SK-N-SH (cell line): ENCODE measurements at regions not wholly inside any gene's neighbourhood (a gene's known extent, or its start where the extent isn't known, plus 50 kb on each side); places are given as distances from the start of the nearest gene placed in this dataset.

Source experiments
- CTCF ChIA-PET: fragments of 300-600, 350-600 bp; formaldehyde crosslinking; extraction: SDS; loops from one replicate; lab custom pipeline; 2021; lab: Yijun Ruan, JAX
- POLR2A ChIA-PET: fragments of 350-600 bp; sonication (Branson Sonifier 250); formaldehyde crosslinking; extraction: SDS; loops from one replicate; lab custom pipeline; 2020; ENCODE audit warnings: antibody characterized with exemption, inconsistent platforms; lab: Yijun Ruan, JAX
- DNase-seq: peaks from one replicate; pipeline ENCODE4 v3.0.0; 2012
- H2AFZ ChIP-seq: fragments of 200-600 bp; sonication (generic); 2 replicates; pipeline ENCODE4 v1.8.1; 2016; ENCODE audit warnings: antibody characterized with exemption, mild to moderate bottlenecking, low read depth
- H3F3A ChIP-seq: fragments of 200-600 bp; sonication (generic); replicated peaks from 2 replicates; pipeline ENCODE3; 2016; ENCODE audit warnings: antibody characterized with exemption, mild to moderate bottlenecking; ENCODE audit not compliant: insufficient read depth
- H3K27ac ChIP-seq, 2 experiments: fragments of 200-500 bp in 1 of 2; fragments of 200-600 bp in 1 of 2; sonication (Bioruptor generic) in 1 of 2; sonication (generic), shearing (Covaris generic) in 1 of 2; 2 replicates each; pipeline versions ENCODE4 v1.5.1 to v1.6.1; 2014 to 2016; ENCODE audit warnings: low read depth in 2 of 2, inconsistent platforms in 1 of 2, low read length in 1 of 2, mild to moderate bottlenecking in 1 of 2, mixed read lengths in 1 of 2
- H3K27me3 ChIP-seq: fragments of 200-600 bp; sonication (generic), shearing (Covaris generic); 2 replicates; pipeline ENCODE4 v1.6.1; 2016; ENCODE audit warnings: mixed run types; ENCODE audit not compliant: insufficient read depth
- H3K36me3 ChIP-seq, 2 experiments: fragments of 200-500 bp in 1 of 2; fragments of 200-600 bp in 1 of 2; sonication (Bioruptor generic) in 1 of 2; sonication (generic) in 1 of 2; replicated peaks in 1 of 2; 2 replicates each; pipeline versions ENCODE3 to v1.5.1; 2014 to 2016; ENCODE audit warnings: low read length in 1 of 2, mild to moderate bottlenecking in 1 of 2; ENCODE audit not compliant: insufficient read depth in 2 of 2, control insufficient read depth in 1 of 2
- H3K4me1 ChIP-seq, 2 experiments: fragments of 200-500 bp in 1 of 2; fragments of 200-600 bp in 1 of 2; sonication (Bioruptor generic) in 1 of 2; sonication (generic), shearing (Covaris generic) in 1 of 2; 2 replicates each; pipeline versions ENCODE4 v1.5.1 to v1.6.1; 2014 to 2016; ENCODE audit warnings: low read depth in 1 of 2, low read length in 1 of 2, mixed run types in 1 of 2; ENCODE audit not compliant: insufficient read depth in 2 of 2, control insufficient read depth in 1 of 2
- H3K4me2 ChIP-seq: fragments of 200-600 bp; sonication (generic), shearing (Covaris generic); 2 replicates; pipeline ENCODE4 v1.6.1; 2017; ENCODE audit warnings: mixed run types
- H3K4me3 ChIP-seq, 2 experiments: fragments of 200-500 bp in 1 of 2; fragments of 200-600 bp in 1 of 2; sonication (Bioruptor generic) in 1 of 2; sonication (generic), shearing (Covaris generic) in 1 of 2; 2 replicates each; pipeline versions ENCODE4 v1.5.1 to v1.8.1; 2014 to 2016; ENCODE audit warnings: low read depth in 2 of 2, inconsistent platforms in 1 of 2, low read length in 1 of 2, mild to moderate bottlenecking in 1 of 2, mixed read lengths in 1 of 2, moderate library complexity in 1 of 2
- H3K79me2 ChIP-seq: fragments of 200-600 bp; sonication (generic); 2 replicates; pipeline ENCODE4 v1.8.1; 2017; ENCODE audit warnings: mild to moderate bottlenecking; ENCODE audit not compliant: insufficient read depth
- H3K9ac ChIP-seq: fragments of 200-600 bp; sonication (generic); 2 replicates; pipeline ENCODE4 v1.6.1; 2017; ENCODE audit warnings: mixed run types
- H3K9me2 ChIP-seq: fragments of 200-600 bp; sonication (generic); 2 replicates; pipeline ENCODE4 v1.6.1; 2017; ENCODE audit warnings: mixed run types
- H3K9me3 ChIP-seq: fragments of 200-600 bp; sonication (generic); 2 replicates; pipeline ENCODE4 v1.6.1; 2017; ENCODE audit warnings: mixed run types, mild to moderate bottlenecking, moderate library complexity
- H4K20me1 ChIP-seq: fragments of 200-600 bp; sonication (generic); 2 replicates; pipeline ENCODE4 v1.6.1; 2017; ENCODE audit warnings: mild to moderate bottlenecking, mixed run types; ENCODE audit not compliant: insufficient read depth
- CHD2 ChIP-seq: fragments of 150-350 bp; IDR thresholded peaks from 2 replicates; pipeline ENCODE4 v1.6.1; 2018; ENCODE audit warnings: low read length; ENCODE audit not compliant: partially characterized antibody
- ELF1 ChIP-seq: IDR thresholded peaks from 2 replicates; pipeline ENCODE4 v1.4.0; 2012
- EP300 ChIP-seq, 2 experiments: IDR thresholded peaks; 2 replicates each; pipeline versions ENCODE4 v1.4.0 to v1.6.1; 2012; ENCODE audit warnings: borderline replicate concordance in 1 of 2, low read depth in 1 of 2, low read length in 1 of 2
- EZH2phosphoT487 ChIP-seq: fragments of 200-600 bp; sonication (generic); IDR thresholded peaks from 2 replicates; pipeline ENCODE4 v1.6.1; 2017; ENCODE audit warnings: low read depth, mixed run types, mild to moderate bottlenecking, antibody characterized with exemption, moderate library complexity, borderline replicate concordance
- FOSL2 ChIP-seq: IDR thresholded peaks from 2 replicates; pipeline ENCODE4 v1.4.0; 2012; ENCODE audit warnings: low read depth, mild to moderate bottlenecking, moderate library complexity, borderline replicate concordance
- FOXJ3 ChIP-seq: sonication (generic); formaldehyde crosslinking; IDR thresholded peaks from 2 replicates; pipeline ENCODE4 v1.5.1; 2020; ENCODE audit warnings: mild to moderate bottlenecking, missing genetic modification reagents
- GABPA ChIP-seq: IDR thresholded peaks from 2 replicates; pipeline ENCODE4 v1.4.0; 2012; ENCODE audit warnings: low read depth, mild to moderate bottlenecking
- GATA2 ChIP-seq: sonication (generic); formaldehyde crosslinking; IDR thresholded peaks from 2 replicates; pipeline ENCODE4 v1.5.0; 2020; ENCODE audit warnings: mild to moderate bottlenecking, missing genetic modification reagents
- IRF3 ChIP-seq: fragments of 150-350 bp; IDR thresholded peaks from 2 replicates; pipeline ENCODE4 v1.6.1; 2016; ENCODE audit warnings: mild to moderate bottlenecking, low read depth, low read length
- JUND ChIP-seq: IDR thresholded peaks from 2 replicates; pipeline ENCODE4 v1.4.0; 2012
- MXI1 ChIP-seq: IDR thresholded peaks from 2 replicates; pipeline ENCODE4 v1.6.1; 2012; ENCODE audit warnings: mild to moderate bottlenecking, low read depth, low read length, improper control_type of control experiment
- NFIC ChIP-seq: IDR thresholded peaks from 2 replicates; pipeline ENCODE4 v1.4.0; 2012; ENCODE audit warnings: borderline replicate concordance
- NRF1 ChIP-seq: IDR thresholded peaks from 2 replicates; pipeline ENCODE4 v1.6.1; 2012; ENCODE audit warnings: low read depth, mild to moderate bottlenecking, low read length
- PBX3 ChIP-seq: IDR thresholded peaks from 2 replicates; pipeline ENCODE4; 2012
- POLR2AphosphoS5 ChIP-seq: IDR thresholded peaks from 2 replicates; pipeline ENCODE4 v1.6.1; 2012; ENCODE audit warnings: low read depth, low read length
- RFX5 ChIP-seq: IDR thresholded peaks from 2 replicates; pipeline ENCODE4 v1.6.1; 2012; ENCODE audit warnings: mild to moderate bottlenecking, improper control_type of control experiment, low read length
- RXRA ChIP-seq: IDR thresholded peaks from 2 replicates; pipeline ENCODE4 v1.4.0; 2012; ENCODE audit warnings: low read depth, mild to moderate bottlenecking, borderline replicate concordance
- TAF1 ChIP-seq: IDR thresholded peaks from 2 replicates; pipeline ENCODE4 v1.6.1; 2012; ENCODE audit warnings: low read depth, mild to moderate bottlenecking, low read length, moderate library complexity, borderline replicate concordance
- TCF12 ChIP-seq: IDR thresholded peaks from 2 replicates; pipeline ENCODE4 v1.4.0; 2012
- WGBS: methylation state at CpG from one replicate; pipeline ENCODE4 v1.1.6; 2017; ENCODE audit warnings: low lambda C conversion rate; 5-methylcytosine and 5-hydroxymethylcytosine counted together
- TF ChIP-seq, protein P1 (sequence below): IDR thresholded peaks from 2 replicates; pipeline ENCODE4 v1.4.0; 2012; ENCODE audit warnings: low read depth
- TF ChIP-seq, protein P2 (sequence below): IDR thresholded peaks from 2 replicates; pipeline ENCODE4 v1.4.0; 2012; ENCODE audit warnings: low read depth, borderline replicate concordance
- TF ChIP-seq, protein P3 (sequence below): IDR thresholded peaks from 2 replicates; pipeline ENCODE4 v1.4.0; 2012; ENCODE audit warnings: low read depth, borderline replicate concordance

DNA sequence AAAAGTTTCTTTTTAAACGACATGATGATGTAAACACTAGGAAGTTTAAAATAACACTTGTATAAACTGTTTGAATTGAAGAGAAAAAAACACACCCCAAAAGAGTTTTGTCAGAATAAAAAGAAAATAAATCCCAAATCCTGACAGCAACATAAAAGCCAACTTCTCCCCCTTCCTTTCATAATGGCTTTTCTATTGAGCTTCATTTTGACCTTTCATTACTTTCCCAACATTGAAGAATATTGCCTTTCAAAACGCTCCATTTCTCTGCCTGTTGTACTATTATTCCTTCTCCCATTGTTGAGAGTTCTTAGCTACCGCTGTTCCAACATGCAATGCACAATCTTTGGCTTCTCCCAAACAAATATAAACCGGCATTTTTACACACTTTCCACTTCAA is 448.5 kb downstream of the BCAT1 start:
- no peaks in the 10 kb centered on the region for H3F3A ChIP-seq
- H3K9me3 ChIP-seq: no peaks in the 10 kb centered on the region
- peaks cover 4 to 17% of the 10 kb centered on the region in 2 experiments; a peak in 2 of 4 replicates for H3K4me1 ChIP-seq
- no peak overlapping the region for H3K4me3 ChIP-seq
- H3K4me2 ChIP-seq: no peak overlapping the region
- H3K27ac ChIP-seq: no peak overlapping the region
- no peaks in the 10 kb centered on the region for H3K79me2 ChIP-seq
- H2AFZ ChIP-seq: no peak overlapping the region
- H3K36me3 ChIP-seq: no peaks in the 10 kb centered on the region
- no peaks in the 10 kb centered on the region for H4K20me1 ChIP-seq
- no peaks in the 10 kb centered on the region; the same call in 1 of the 2 replicates for H3K9me2 ChIP-seq
- DNase-seq: no peak
- POLR2A ChIA-PET: no interaction called here
- no peak for TF ChIP-seq JUND
- TF ChIP-seq CHD2: no peak
- TF ChIP-seq ELF1: no peak
- no peaks in the 10 kb centered on the region for H3K27me3 ChIP-seq
- no peak overlapping the region for H3K9ac ChIP-seq
- CTCF ChIA-PET: interaction anchor here (0.8 kb wide), 1 partner anchor 215 kb away, joined by 3 read pairs; no protein-coding TSS in a partner anchor
- 59% methylated on average over 4 of the region's 4 CpGs for WGBS

DNA sequence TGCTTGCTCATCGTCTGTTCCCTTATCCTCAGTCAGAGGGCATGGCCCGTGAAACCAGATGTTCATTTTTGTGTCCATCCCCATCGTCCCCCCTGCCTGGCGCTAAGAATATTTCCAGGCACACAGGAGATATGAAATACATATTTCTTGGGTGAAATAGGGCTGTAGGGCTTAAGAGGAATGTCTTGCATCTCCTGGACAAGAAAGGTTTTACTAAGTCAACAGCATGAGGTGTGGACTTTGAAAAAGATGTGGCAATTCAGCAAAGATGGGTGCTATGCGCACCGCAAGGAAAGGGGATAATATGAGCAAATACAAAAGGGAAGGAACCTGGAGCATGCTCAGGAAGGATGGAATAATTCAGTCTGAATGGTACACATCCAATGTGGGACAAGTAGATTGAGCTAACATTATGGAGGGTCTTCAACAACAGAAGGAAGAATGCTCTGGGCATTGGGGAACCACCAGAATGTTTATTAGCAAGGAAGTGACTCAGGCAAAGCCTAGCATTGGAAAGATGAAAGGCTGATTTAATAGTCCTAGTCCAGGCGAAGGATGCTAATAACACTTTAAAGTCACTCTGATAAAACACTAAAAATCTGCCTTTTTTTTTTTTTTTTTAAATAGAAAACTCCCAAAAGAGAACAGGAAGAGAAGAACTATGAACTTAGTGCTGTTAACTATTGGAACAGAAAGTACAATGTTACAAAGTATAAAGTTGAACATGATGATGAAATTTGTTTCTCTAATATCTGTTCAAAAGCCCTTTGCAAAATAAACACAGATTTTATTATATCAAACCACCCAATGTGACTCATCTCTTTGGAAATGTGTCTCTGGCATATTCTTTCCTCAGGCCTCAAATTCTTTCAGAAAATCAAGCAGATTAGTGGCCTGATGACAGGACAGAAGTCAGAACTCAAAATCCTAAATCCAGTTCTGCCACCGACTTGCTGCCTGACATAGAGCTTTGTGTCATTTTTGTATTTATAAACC is 449.5 kb downstream of the BCAT1 start:
- ChIA-PET POLR2A (no interaction called here), CTCF (no interaction called here)
- Histone ChIP-seq H3K27ac (peak overlapping the region in 1 of 2 experiments; percentile 21; a peak in 3 of 4 replicates), H3F3A (no peaks in the 10 kb centered on the region), H3K9me3 (no peaks in the 10 kb centered on the region), H3K27me3 (no peaks in the 10 kb centered on the region), H3K79me2 (no peaks in the 10 kb centered on the region), H2AFZ (no peak overlapping the region), H3K4me2 (no peak overlapping the region), H3K4me1 (peaks cover 4 to 17% of the 10 kb centered on the region in 2 experiments; a peak in 2 of 4 replicates), H4K20me1 (no peaks in the 10 kb centered on the region), H3K9me2 (no peaks in the 10 kb centered on the region; the same call in 1 of the 2 replicates), H3K4me3 (no peak overlapping the region), H3K36me3 (no peaks in the 10 kb centered on the region), H3K9ac (no peak overlapping the region)
- no peak for DNase-seq
- WGBS: 67% methylated on average over 8 of the region's 8 CpGs
- TF ChIP-seq NRF1: no peak
- TF ChIP-seq, protein P1, sequence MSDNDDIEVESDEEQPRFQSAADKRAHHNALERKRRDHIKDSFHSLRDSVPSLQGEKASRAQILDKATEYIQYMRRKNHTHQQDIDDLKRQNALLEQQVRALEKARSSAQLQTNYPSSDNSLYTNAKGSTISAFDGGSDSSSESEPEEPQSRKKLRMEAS: no peak
- no peak for TF ChIP-seq EZH2phosphoT487
- TF ChIP-seq, protein P2, sequence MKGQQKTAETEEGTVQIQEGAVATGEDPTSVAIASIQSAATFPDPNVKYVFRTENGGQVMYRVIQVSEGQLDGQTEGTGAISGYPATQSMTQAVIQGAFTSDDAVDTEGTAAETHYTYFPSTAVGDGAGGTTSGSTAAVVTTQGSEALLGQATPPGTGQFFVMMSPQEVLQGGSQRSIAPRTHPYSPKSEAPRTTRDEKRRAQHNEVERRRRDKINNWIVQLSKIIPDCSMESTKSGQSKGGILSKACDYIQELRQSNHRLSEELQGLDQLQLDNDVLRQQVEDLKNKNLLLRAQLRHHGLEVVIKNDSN: no peak
- TF ChIP-seq FOSL2: 0 out of 2 replicates have a peak, but pooled peaks have one; percentile 27
- TF ChIP-seq TAF1: no peak
- TF ChIP-seq GATA2: no peak
- TF ChIP-seq JUND: peak; percentile 19; the same call in 1 of the 2 replicates
- TF ChIP-seq MXI1: no peak
- TF ChIP-seq EP300 (IDR thresholded peaks at IDR 0.05; ENCODE audit: borderline replicate concordance in 1 of 2, low read depth in 1 of 2, low read length in 1 of 2): no peak
- TF ChIP-seq NFIC: no peak
- no peak for TF ChIP-seq POLR2AphosphoS5
- TF ChIP-seq RFX5: no peak
- no peak for TF ChIP-seq GABPA
- 0 out of 2 replicates have a peak, but pooled peaks have one; percentile 28 for TF ChIP-seq PBX3
- TF ChIP-seq RXRA: no peak
- no peak for TF ChIP-seq IRF3
- TF ChIP-seq FOXJ3 (CRISPR knock-in tag): no peak
- TF ChIP-seq, protein P3, sequence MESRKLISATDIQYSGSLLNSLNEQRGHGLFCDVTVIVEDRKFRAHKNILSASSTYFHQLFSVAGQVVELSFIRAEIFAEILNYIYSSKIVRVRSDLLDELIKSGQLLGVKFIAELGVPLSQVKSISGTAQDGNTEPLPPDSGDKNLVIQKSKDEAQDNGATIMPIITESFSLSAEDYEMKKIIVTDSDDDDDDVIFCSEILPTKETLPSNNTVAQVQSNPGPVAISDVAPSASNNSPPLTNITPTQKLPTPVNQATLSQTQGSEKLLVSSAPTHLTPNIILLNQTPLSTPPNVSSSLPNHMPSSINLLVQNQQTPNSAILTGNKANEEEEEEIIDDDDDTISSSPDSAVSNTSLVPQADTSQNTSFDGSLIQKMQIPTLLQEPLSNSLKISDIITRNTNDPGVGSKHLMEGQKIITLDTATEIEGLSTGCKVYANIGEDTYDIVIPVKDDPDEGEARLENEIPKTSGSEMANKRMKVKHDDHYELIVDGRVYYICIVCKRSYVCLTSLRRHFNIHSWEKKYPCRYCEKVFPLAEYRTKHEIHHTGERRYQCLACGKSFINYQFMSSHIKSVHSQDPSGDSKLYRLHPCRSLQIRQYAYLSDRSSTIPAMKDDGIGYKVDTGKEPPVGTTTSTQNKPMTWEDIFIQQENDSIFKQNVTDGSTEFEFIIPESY: no peak
- TF ChIP-seq TCF12: peak; percentile 22; the same call in 1 of the 2 replicates
